Activated CD4-positive, alpha-beta T cell treated with anti-CD3 and anti-CD28 coated beads, Interleukin-2, amount 50 U/mL, for 24 hours (primary cell): ENCODE measurements at regions not wholly inside any gene's neighbourhood (a gene's known extent, or its start where the extent isn't known, plus 50 kb on each side); places are given as distances from the start of the nearest gene placed in this dataset.
"Not testable (repeated sequence)": the region's sequence is repeated elsewhere in the genome, so short reads cannot be mapped to it uniquely, and the experiment has no call there.

Experiments
- DNase-seq, 2 donors: peaks; one replicate each; pipeline ENCODE4 v3.0.0-alpha.2; 2020; ENCODE audit warnings: low read depth in 1 of 2, low spot score in 1 of 2

DNA sequence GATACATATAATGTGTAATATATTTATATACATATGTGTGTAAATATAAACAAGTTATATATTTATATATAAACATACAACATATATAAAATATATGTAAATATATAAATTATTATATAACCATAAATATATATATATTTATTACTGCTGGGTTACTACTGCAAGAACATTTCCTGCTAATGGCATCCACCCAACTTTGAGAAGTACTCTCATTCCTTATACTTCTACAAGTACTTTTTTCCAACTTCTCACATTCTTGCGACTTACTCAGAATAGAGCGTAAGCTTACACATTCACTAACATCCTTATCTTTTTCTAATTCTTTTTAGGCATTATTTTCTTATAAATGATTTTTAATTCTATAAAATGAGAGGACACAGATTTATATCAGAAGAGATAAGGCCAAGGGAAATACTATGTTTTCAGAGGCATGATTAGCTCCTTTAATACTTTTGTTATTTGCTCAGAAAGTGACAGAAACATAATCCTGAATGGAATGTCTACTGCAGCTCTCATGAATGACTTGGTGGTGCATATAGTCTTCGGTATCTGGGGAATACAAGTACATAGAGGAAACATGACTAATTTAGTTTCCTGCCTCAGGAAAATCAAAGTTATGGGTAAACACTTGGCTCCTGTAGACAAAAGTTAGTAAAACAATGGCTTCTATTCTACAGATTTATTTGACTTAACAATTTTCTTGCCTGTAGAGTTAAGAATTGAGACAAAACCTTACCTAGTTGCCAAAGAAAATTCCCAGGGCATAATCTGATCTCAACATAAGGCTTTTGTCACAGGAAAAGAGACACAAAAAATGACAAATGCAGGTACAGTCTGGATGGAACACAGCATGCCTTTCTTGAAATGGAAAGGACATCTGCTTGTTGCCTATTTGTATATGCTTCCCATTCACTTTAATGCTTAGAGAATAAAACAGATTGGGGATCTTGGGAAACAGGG, 453.9 kb downstream of the SQOR start:
- DNase-seq, result no peak

DNA sequence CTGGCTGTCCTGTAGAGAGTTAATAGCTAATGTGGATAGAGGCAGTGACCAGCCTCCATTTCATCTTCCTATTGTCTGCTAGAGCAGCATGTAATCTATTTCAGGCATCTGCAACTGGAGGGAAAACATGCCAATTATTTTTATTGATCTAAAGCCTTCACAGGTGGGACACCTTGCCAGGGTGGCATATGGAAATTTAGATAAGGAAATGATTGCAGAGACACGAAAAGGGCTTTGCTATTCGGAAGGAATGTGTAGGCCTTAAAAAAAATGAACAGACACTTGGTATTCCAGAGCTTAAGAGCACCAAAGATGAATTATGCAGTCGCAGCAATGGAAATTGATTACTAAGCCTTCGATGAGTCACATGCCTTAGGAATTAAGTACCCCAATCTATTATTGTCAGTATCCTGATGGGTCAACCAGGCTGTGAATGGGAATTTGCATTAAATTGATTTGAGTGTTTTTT, 454.7 kb downstream of the SQOR start:
- no peak for DNase-seq

DNA sequence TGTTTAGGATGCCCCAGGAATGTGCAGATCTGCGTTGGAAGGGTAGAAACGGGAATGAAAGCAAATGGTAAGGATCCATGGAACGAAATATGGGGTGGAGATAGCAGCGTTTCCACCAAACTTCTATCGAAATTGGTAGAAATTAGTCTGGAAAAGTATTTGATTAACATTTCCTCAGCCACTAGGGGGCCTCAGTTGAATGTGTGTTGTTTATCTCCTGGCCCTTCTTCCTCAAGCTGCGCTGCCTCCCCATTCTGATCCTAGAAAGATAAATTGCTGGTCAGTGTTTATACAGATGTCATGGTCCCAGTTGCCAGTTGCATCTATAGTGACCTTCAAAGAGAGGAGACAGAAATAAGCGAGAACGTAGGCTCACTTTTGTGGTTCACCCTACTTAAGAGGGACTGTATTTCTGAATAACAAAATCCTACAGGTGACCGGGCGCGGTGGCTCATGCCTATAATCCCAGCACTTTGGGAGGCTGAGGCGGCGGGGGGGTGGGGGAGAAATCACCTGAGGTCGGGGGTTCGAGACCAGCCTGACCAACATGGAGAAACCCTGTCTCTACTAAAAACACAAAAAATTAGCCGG, 457.1 kb downstream of the SQOR start:
- no peak for DNase-seq

DNA sequence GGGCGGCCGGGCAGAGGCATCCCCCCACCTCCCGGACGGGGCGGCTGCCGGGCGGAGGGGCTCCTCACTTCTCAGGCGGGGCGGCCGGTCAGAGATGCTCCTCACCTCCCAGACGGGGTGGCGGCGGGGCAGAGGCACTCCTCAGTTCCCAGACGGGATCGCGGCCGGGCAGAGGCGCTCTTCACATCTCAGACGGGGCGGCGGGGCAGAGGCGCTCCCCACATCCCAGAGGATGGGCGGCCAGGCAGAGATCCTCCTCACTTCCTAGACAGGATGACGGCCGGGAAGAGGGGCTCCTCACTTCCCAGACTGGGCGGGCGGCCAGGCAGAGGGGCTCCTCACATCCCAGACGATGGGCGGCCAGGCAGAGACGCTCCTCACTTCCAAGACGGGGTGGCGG, 463.2 kb downstream of the SQOR start:
- not testable (repeated sequence) for DNase-seq

DNA sequence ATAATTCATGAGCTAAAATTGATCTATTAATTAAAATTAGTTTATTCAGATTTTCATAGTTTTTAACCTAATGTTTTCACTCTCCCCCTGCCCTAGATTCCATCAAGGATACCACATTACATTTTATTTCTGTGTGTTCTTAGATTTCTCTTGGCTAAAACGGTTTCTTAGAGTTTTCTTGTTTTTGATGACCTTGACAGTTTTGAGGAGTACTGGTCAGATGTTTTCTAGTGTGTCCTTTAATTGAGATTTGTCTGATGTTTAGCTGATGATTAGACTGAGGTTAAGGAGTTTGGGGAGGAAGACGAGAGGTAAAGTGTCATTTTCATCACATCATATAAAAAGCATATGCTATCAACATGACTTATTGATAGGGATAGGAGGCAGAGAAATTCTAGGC, 475.9 kb downstream of the SQOR start:
- DNase-seq, result no peak

DNA sequence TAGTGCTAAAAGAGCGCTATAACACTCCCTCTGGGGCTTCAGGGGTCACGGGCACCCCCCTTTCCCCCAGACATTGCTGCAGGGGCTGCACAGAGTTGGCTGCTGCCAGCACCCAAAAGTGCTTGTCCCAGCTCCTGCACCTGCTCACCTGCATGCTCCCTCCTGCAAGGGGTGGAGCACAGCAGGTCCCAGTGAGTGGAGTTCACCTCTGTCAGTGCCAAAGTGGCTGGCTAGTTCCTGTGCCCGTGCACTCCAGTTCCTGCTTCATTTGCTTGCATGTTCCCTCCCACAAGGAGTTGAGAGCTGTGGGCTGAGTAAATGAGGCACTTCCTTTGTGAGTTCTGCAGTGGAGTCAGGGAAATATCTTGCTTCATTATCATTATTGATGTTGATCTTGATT, 476.9 kb downstream of the SQOR start:
- no peak for DNase-seq

DNA sequence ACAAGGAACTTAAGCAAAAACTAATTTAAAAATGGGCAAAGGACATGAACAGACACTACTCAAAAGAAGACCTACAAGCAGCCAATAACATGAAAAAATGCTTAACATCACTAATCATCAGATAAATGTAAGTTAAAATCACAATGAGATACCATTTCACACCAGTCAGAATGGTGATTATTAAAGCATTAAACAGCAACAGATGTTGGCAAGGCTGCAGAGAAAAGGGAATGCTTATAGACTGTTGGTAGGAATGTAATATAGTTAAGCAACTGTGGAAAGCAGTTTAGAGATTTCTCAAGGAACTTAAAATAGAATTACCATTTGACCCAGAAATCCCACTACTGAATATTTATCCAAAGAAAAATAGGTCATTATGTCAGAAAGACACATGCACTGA, 482.2 kb downstream of the SQOR start:
- no peak for DNase-seq

DNA sequence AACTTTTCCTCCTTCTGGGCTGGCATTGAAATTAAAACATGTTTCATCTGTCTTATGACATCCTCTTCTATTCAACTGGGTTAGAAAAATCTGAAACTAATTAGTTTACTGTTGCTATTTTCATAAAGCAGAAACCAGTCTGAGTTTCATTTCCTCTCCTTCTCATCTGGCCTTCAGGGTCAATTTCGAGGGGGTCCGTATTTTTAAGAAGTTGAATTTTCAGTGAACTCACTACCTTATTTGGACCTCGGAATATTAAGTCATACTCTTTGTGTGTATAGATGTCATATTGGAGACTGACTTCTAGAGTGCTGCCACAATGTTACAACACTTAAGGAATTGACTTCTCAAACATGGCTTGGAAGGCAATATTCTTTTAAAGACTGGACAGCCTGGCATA, 485.9 kb downstream of the SQOR start:
- no peak for DNase-seq

DNA sequence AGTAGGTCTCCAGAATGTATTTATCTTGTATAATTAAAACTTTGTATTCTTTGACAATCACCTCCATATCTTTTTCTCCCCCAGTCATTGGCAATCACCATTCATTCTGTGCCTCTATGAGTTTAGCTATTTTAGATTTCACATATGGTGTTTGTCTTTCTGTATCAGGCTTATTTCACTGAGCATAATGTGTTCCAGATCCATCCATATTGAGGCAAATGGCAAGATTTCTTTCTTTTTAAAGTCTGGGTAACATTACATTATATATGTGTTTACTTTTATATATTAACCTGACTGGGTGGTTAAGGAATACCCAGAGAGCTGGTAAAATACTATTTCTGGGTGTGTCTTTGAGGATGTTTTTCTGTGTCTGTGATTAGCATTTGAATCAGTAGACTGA, 486.6 kb downstream of the SQOR start:
- DNase-seq, result no peak

DNA sequence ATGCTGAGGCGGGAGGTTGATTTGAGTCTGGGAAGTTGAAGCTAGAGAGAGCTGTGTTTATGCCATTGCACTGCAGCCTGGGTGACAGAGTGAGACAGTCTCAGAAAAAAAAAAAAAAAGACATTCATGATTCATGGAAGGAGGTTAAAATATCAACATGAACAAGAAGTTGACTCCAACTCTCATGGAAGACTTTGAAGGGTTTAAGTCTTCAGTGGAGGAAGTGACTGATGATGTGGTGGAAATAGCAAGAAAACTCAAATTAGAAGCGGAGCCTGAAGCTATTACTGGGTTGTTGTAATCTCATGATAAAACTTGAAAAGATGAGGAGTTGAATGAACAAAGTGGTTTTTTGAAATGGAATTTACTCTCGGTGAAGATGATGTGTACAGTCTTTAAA, 491.8 kb downstream of the SQOR start:
- no peak for DNase-seq

DNA sequence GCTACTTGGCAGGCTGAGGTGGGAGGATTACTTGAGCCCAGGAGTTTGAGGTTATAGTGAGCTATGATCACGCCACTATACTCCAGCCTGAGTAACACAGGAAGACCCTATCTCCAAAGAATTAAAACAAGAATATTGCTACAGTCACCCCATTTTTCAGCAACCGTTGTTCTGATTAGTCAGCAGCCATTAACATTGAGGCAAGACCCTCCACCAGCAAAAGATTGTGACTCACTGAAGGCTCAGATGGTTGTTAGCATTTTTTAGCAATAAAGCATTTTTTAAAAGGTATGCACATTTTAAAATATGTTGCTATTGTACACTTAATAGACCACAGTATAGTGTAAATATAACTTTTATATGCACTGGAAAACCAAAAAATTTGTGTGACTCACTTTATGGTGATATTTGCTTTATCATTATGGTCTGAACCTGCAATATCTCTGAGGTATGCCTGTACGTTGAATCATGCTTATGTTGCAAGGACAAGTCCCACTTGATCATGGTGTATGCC, 492.6 kb downstream of the SQOR start:
- no peak for DNase-seq

DNA sequence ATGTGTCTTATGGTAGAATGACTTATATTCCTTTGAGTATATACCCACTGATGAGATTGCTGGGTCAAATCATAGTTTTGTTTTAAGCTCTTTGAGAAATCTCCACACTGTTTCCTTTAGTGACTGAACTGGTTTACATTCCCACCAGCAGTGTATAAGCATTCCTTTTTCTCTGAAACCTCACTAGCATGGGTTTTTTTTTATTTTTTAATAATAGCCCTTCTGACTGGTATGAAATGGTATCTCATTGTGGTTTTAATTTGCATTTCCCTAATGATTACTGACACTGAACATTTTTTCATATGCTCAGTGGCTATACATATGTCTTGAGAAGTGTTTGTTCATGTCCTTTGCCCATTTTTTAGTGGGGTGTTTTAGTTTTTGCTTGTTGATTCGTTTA, 494.3 kb downstream of the SQOR start:
- DNase-seq, result no peak

DNA sequence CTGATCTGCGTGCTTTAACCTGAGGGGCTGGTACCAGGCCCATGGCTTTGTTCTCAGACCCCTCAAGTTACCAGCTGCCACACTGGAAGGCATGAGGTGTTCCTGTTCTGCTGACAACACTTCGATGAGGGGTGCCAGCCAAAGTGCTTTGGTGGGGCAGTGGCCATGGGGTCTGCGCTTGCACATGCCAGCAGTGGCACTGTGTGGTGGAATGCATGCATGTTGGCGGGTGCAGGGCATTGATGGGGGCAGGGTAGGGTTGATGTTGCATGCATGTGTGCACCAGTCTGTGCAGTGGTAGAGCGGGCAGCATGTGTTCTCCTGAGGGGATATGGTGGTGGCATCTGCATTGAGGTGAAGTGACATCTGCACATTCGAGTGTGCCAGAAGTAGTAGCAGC, 497.0 kb downstream of the SQOR start:
- no peak for DNase-seq

DNA sequence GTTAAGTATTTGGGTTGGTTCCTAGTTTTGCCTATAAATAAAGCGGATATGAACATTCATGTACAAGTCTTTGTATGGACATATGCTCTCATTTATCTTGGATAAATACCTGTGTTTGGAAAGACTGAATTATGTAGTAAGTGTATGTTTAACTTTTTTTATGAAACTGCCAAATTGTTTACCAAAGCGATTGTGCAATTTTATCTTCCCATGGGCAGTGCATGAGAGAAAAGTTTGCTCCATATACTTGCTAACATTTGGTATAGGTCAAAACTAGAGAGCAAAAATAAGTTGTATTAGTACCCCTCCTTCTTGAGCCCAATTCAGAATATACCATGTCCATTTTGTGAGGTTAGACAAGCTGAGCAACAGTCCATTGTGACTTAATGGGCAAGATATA, 502.6 kb downstream of the SQOR start:
- no peak for DNase-seq

DNA sequence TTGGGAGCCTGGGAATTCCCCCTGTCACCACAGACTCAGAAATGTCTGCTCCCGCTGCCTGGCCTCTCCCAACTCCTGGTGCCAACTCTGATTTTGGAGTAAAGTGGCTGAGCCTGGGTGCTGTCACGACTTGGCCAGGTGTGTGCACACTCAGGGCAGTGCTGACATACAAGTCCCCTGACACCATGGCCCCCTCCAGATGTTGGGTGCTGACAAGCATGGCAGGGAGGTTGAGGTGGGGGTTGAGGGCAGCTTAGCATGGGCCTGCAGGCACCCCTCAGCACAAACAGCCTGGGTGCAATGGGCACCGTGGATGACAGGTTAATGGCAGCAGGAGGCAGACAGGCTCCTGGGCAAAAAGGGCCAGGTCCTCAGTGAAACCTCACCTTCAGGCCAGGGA, 511.2 kb downstream of the SQOR start:
- DNase-seq, result no peak

DNA sequence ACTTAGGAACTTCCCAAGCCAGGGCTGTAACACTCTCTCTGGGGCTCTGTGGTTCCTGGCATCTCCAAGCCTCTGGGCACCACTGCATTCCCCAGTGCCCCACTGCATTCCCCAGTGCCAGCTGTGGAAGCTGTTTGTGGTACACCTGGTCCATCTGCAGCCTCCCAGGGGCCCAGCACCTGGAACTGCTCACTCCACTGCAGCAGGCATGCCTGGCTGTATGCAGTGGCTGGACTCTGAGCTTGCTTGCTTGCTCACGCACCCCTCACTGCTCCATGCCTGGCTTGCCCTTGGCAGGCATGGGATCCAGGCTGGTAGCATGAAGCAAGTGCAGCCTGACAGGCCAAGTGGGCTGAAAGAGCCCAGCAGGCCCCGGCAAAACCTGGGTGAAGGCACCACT, 512.1 kb downstream of the SQOR start:
- DNase-seq, result no peak

DNA sequence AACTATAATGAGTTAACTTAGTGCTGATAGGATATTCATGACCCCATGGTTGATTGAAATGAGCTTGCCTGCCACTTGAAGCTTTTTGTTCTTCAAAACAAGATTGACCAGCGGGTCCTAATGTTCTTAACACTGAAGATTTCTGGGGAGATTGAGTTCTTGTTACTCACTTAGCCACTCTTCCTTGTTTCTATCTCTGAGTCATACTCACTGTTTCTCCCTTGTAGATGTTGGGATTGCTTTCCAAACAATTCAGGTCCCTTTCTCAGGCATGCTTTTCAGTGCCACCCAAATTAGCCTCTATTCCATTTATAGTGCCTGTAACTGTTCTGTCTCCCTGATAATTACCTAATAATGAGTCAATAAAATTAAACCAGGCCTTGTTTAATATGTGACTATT, 517.0 kb downstream of the SQOR start:
- no peak for DNase-seq

DNA sequence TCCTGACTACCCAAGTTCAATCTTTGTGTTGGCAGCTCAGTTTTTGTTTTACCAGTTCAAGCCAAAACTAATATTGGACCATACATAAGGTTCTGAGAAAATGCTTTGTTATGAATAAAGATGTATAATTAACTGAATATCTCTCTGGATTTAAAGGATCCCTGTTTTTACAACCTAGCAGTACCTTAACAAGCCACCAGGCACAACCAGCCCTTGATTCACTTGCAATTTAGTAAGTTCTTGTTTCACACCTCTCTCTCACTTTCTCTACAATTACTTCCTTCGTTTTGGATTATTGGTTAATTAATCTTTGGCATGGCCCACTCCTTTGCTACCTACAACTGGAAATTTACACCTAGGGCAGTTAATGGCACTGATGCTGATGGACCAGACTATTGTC, 531.9 kb downstream of the SQOR start:
- DNase-seq, result no peak

DNA sequence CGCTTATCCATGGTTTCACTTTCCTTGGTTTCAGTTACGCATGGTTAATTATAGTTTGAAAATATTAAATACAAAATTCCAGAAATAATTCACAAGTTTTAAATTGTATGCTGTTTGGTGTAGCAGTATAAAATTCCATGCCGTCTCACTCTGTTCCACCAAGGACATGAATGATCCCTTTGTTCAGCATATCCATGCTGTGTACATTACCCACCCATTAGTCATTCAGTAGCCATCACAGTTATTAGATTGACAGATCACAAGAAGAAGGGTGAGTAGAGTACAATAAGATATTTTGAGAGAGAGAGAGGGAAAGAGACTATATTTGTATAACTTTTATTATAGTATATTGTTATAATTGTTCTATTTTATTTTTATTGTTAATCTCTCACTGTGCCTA, 535.5 kb downstream of the SQOR start:
- no peak for DNase-seq

DNA sequence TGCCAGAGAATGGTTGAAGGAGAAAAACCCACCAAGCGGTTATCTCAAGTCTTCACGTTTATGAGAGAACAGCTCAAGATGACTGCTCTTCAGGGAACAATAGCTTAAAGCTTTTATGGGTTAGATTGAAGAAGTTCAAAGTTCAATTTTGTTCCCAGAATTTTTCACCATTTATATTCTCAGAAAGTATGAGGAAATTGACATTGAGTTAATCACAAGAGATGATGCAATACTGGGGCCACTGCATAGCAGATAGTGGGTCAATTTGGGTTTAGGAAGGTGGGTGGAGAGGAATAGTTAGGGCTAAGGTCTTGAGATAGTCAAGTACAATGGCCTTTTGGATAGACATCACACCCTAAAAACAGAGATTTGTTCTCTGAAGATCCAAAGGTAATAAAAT, 539.3 kb downstream of the SQOR start:
- DNase-seq, result no peak

DNA sequence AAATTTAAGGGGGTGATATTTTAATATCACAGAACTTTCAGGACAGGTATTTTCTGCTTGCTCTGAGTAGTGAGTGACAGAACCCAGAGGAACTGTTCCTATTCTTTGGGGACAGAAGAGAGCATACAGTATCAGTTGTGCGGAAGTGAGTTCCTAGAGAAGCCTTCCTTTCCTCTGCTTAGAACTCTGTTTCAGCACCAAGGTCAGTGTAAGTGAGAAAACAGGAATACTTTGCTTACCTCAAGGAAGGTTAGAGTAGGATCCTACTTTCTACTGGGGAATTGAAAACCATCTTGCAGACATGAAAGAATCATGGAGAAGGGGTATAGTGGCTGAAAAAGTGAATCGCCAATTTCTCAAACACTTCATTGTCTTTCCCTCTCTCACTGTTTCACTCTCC, 542.4 kb downstream of the SQOR start:
- no peak for DNase-seq

DNA sequence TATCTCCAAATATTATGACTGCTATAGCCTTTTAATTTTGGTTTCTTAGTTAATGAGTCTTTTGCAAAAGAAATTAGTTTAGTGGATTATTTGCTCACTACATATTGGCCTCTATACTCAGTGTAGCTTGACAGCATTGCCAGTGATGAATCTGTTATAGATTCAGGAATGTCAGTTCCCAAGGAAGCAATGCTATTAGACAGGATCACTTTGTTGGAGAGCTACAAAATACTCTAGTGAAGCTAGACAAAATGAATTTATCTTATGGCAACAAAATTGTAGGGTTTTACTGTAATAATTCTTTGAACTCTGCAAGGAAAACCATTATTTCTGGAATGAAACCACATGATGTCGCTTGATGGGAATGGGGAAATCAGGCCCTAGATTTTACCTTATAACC, 543.3 kb downstream of the SQOR start:
- DNase-seq, result no peak

DNA sequence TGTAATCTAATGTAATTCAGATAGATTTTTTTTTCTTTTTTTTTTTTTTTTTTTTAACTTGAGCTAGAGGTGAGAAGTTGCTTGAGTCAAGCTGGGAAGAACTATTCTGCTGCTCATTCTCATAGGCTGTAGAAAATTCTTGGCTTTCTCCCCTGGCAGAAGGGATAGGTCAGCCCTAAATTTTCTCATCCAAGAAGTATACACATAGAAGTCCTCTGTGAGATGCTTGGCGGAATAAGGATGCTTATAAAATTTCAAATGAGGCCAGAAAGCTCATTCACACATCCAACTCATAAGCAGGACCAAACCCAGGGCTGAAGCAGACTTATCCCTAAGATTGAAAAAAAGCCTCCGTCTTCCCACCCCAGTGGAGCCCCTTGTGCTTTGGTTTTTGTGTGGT, 572.5 kb downstream of the SQOR start:
- DNase-seq, result no peak
